Stimulated activated naive CD8-positive, alpha-beta T cell treated with anti-CD3 and anti-CD28 coated beads, Interleukin-15, Interleukin-2, amounts not matched to agents 100 U/mL and 50 U/mL, for 24 hours (primary cell): ENCODE measurements at regions not wholly inside any gene's neighbourhood (a gene's known extent, or its start where the extent isn't known, plus 50 kb on each side); places are given as distances from the start of the nearest gene placed in this dataset.

ENCODE experiments used
- ATAC-seq: fragments of 150-1000 bp; cut with Tn5 transposase; one replicate; pipeline ENCODE4 v1.10.0; 2021
- DNase-seq: peaks from one replicate; pipeline ENCODE4 v3.0.0; 2021

- ATAC-seq = no peak
These were observed 279.9 kb downstream of the BRD1 start for GRCh38 chr22:49547751-49548239.

GRCh38 chr22:49546811-49547585 lies 280.7 kb downstream of the BRD1 start:
- DNase-seq (no peak), ATAC-seq (no peak)

More at GRCh38 chr22:49547751-49548239, 279.9 kb downstream of the BRD1 start:
- DNase-seq = no peak

GRCh38 chr22:49545606-49546005 lies 282.1 kb downstream of the BRD1 start:
- DNase-seq = no peak
- no peak for ATAC-seq

GRCh38 chr22:49544286-49544685 lies 283.4 kb downstream of the BRD1 start:
- no peak for DNase-seq
- no peak for ATAC-seq

GRCh38 chr22:49543876-49544275 lies 283.8 kb downstream of the BRD1 start:
- ATAC-seq = no peak
- no peak for DNase-seq

DNA sequence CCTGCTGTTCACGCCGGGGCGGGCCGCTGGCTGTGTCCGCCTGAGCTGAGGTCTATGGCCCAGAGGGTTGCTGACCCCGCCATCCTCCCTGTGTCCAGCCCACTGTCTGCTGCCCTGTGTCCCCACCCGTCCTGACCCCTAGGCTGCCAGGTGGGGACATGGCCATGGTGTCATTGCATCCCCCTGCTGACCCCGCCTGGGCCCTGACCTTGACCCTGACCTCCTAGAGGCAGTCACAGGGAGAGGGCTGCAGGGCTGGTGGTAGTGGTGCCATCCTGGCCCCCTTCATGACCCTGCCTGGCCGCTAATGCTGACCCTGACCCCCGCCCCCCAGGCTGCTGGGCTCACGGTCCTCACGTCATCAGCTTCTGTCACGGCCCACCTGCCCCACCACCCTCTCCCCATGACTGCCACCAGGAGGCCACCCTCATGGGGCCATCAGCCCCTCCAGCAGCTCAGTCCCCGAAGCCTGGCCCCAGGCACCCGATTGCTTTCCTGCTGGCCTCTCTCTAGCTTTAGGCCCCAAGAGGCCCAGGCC lies 285.9 kb downstream of the BRD1 start:
- DNase-seq (no peak), ATAC-seq (no peak)

GRCh38 chr22:49540913-49541692 lies 286.6 kb downstream of the BRD1 start:
- DNase-seq (no peak), ATAC-seq (no peak)

- no peak for DNase-seq
- no peak for ATAC-seq
These were observed 287.4 kb downstream of the BRD1 start for GRCh38 chr22:49540084-49540912.

DNA sequence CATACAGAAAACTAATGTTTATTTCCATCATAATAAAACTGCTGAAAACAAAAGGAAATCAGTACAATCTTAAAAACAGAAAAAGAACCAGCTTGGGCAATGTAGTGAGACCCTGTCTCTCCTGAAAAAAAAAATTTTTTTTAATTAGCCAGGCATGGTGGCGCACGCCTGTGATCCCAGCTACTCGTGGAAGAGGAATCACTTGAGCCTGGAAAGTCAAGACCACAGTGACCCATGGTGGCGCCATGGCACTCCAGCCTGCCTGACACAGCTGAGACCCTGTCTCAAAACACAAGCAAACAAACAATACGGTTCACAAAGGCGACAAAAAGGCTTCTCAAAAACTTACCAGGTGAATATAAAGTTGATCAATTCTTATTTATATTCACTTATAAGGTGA lies 289.7 kb downstream of the BRD1 start:
- ATAC-seq = no peak
- no peak for DNase-seq

GRCh38 chr22:49536571-49537131 lies 291.0 kb downstream of the BRD1 start:
- DNase-seq (no peak), ATAC-seq (no peak)

GRCh38 chr22:49535527-49536125 lies 292.0 kb downstream of the BRD1 start:
- DNase-seq = no peak

DNA sequence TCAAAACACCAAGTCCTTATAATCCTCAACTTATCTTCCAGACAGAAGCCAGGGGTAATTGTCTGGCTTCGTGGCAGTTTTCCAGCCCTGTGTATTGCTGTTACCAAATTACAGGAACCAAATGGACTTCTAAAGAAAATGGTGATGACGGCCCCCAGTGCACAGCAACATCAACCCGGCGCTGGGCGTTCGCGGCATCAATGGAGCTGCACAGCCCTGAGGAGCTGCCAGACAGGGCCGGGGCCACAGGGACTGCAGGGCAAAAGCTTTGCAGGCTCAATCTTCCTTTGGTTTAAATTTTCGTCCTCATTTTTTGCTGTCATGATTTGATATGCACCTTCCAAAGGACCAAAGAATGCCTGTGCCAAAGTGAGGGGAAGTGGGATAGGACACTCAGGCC lies 292.5 kb downstream of the BRD1 start:
- DNase-seq = no peak
- ATAC-seq = no peak

More at GRCh38 chr22:49535527-49536125, 292.0 kb downstream of the BRD1 start:
- ATAC-seq = no peak

DNA sequence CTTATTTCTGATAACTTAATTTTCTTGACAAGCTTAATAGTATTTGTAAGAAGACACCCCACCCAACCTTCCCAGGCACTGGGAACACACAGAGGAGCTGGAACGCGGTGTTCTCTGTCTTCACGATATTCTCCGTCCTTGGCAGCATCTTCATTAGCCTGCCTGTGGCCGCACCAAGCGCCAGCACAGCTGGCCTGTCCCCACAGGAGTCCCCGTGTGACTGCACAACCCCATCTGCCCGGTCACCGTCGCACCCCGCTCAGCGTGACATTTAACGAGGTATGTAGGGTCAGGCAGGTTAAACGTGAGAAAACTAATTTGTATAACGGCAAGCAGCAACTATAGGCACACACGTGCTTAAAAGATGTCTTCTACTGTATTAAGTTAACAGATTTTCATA lies 293.3 kb downstream of the BRD1 start:
- ATAC-seq = no peak
- DNase-seq = no peak

- DNase-seq (no peak), ATAC-seq (no peak)
These were observed 293.8 kb downstream of the BRD1 start for GRCh38 chr22:49533886-49534285.

GRCh38 chr22:49532869-49533802 lies 294.5 kb downstream of the BRD1 start:
- no peak for ATAC-seq
- no peak for DNase-seq

DNA sequence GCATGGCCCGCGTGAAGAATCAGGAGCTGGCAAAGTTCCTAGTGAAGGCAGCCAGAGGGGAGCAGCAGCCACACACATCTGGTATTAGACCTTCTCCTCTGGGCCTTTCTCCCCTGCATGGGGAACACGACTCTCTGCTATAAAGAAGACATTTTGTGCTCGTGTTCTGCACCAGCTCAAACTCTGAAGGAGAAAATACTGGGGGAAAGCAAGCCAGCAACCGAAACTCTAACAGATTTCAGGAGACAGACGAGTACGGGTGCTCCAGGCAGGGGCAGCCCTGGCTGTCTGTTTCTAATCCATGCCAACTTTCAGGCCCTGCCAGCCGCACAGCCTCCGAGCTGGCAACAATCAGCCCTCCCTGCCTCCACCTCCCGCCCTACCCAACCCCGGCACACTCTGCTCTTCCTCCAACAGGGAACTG lies 296.3 kb downstream of the BRD1 start:
- no peak for DNase-seq
- ATAC-seq = no peak

- DNase-seq = no peak
- ATAC-seq = no peak
These were observed 296.9 kb downstream of the BRD1 start for GRCh38 chr22:49530671-49531367.

DNA sequence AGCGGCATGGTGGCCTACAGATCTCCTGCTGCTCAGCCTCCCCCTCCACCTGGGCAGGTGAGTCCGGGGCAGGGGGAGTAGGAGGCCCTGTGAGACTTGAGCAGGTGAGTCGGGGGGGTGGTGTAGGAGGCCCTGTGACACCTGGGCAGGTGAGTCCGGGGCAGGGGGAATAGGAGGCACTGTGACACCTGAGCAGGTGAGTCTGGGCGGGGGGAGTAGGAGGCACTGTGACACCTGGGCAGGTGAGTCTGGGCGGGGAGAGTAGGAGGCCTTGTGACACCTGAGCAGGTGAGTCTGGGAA lies 299.3 kb downstream of the BRD1 start:
- no peak for ATAC-seq
- DNase-seq = no peak

GRCh38 chr22:49527611-49528419 lies 299.9 kb downstream of the BRD1 start:
- DNase-seq (no peak), ATAC-seq (no peak)
